GM12872 (cell line): ENCODE measurements at regions not wholly inside any gene's neighbourhood (a gene's known extent, or its start where the extent isn't known, plus 50 kb on each side); places are given as distances from the start of the nearest gene placed in this dataset.

ENCODE experiments used
- TF ChIP-seq, protein P1 (sequence below): IDR thresholded peaks from 3 replicates; pipeline ENCODE4 v1.5.1; 2011; ENCODE audit warnings: low read depth, mild to moderate bottlenecking, low read length, moderate library complexity; ENCODE audit not compliant: insufficient read depth

DNA sequence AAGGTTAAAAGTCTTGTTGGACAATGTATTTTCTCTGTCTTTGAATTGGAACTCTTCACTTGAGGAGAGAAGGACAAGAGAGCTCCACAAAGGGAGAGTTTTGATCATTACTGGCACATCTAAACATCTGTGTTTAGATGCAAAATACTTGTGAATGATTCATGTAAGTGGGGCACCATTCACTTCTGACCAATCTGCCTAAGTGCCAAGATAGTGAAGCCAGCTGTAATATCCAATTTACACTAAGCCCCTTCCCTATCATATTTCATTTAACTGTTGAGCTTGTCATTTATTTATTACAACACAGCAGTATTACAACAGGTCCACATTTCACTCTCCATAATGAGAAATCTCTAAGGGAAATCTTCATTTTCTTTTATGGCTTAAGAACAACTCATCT is 832.3 kb upstream of the GOT2 start:
- TF ChIP-seq, protein P1, sequence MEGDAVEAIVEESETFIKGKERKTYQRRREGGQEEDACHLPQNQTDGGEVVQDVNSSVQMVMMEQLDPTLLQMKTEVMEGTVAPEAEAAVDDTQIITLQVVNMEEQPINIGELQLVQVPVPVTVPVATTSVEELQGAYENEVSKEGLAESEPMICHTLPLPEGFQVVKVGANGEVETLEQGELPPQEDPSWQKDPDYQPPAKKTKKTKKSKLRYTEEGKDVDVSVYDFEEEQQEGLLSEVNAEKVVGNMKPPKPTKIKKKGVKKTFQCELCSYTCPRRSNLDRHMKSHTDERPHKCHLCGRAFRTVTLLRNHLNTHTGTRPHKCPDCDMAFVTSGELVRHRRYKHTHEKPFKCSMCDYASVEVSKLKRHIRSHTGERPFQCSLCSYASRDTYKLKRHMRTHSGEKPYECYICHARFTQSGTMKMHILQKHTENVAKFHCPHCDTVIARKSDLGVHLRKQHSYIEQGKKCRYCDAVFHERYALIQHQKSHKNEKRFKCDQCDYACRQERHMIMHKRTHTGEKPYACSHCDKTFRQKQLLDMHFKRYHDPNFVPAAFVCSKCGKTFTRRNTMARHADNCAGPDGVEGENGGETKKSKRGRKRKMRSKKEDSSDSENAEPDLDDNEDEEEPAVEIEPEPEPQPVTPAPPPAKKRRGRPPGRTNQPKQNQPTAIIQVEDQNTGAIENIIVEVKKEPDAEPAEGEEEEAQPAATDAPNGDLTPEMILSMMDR = no peak

DNA sequence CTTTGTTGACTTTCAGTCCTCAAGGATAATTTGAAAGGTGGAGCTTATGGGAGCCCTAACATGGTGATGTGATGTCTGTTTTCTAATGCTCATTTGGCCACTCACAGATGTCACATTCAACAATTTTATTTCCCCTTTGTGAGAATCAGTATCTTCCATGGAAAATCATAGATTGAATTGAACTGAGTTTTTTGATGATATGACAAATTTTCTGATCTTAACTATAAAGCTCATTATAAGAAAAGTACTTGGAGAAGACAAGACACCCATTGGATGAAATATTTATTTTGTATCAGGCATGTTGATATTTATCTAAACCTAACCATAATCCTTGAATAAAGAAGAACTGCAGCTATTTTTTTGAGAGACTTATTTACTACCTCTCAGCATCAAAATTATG is 824.6 kb upstream of the GOT2 start:
- TF ChIP-seq, protein P1 = no peak

DNA sequence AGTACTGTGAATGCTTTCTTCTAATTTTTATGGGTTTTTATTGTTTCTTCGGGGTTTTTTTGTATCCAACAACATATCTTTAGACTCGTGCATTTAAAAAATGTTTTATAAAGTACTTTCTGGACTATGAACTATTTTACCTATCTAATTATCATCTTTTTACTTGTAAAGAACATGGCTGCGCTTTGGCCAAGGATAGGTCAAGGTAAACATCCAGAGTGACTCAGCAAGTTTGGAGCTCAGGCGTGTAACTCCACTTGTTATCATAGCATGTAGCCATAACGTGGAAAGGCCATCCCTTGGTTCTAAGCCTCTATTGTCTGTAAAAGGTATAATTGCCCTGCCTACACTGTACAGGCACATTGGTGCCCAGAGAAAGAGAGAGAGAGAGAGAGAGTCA is 818.0 kb upstream of the GOT2 start:
- TF ChIP-seq, protein P1 = no peak

DNA sequence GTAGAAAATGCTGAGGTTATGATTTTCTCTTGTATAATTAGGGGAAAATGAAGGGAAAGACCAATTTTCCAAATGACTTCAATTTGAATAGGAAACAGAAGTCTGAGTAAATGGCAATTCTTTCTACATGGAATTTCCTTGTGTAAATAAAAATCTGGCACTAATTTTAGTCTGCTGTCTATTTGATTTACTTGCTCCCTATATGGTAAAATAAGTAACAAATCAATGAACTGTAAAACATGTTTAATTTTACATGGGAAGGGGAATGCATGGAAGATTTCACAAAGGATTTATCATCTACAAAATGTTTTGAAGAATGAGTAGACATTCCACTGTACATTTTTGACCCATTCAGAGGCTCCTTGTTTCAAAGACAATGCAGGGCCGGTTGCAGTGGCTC is 811.6 kb upstream of the GOT2 start:
- TF ChIP-seq, protein P1 = no peak

DNA sequence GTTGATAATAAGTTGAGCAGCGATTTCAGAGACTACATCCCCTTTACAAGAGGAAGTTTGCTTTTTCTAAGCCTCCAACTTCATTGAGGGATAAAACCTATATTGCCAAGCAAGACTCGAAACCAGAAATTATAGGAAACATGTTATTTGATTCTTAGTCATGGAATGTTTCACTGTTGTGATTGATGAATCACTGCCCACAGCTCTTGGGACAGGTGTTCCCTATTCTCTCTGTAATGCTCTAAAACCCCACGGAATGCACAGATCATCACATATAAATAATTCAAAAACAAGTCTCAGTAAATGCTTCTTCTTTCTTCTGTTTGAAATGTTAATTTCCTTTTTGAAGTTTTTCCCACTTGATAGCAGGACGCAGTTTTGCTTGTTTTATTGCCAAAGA is 809.5 kb upstream of the GOT2 start:
- TF ChIP-seq, protein P1 = no peak

DNA sequence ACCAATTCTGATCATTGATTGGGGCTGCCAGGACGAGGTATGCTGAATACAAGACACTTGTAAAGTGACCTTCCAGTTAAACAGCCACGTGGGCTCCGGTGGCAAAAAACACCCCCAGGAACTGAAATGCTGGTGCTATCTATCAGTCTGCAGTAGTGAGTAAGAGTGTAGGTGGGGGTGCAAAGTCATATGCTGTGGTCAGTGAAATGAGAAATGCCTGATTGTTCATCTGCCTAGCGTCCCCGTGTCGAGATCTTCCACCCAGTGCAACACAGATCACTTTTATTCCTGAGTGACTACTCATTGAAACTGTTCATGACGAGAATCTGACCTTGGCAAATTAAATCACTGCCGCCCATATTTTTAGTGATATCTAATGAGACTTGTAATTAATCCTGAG is 806.5 kb upstream of the GOT2 start:
- TF ChIP-seq, protein P1 = no peak

DNA sequence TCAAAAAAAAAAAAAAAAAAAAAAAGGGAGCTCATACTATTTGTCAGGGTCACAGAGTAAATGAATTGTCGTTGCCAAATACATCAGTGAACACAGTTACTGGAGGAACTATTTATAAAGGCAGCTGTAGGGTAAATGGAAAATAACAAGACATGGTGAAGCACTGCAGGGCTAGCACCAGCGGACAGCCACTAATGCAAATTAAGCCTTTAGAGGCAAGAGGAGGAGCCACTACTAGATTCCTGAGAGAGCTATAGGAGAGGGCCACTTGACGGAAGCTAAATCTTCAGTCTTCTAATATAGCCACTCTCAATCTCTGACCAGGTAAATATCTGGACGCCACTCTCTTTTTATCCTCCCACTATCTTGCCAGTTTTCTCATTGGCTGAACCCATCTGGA is 801.2 kb upstream of the GOT2 start:
- TF ChIP-seq, protein P1 = no peak
